HCT116 (cell line): ENCODE measurements at regions not wholly inside any gene's neighbourhood (a gene's known extent, or its start where the extent isn't known, plus 50 kb on each side); places are given as distances from the start of the nearest gene placed in this dataset.

ENCODE experiments used
- ATAC-seq: fragments of 200-7000 bp; cut with Tn5 transposase; 2 replicates; pipeline ENCODE4 v1.9.1; 2020; ENCODE audit warnings: mild to moderate bottlenecking, moderate library complexity
- BruUV-seq: library from RNA; stranded (reverse); fragments of 400-500 nt; replicated peaks from 2 replicates; lab custom pipeline; 2021; lab: Mats Ljungman, UMichigan
- CTCF ChIA-PET: fragments of 300-600 bp; sonication (Branson Sonifier 250); formaldehyde crosslinking; loops from one replicate; lab custom pipeline; 2021; ENCODE audit warnings: antibody characterized with exemption; lab: Charles Lee
- POLR2A ChIA-PET: fragments of 300-600, 350-600 bp; sonication (Branson Sonifier 250); formaldehyde crosslinking; loops from one replicate; lab custom pipeline; 2021; ENCODE audit warnings: antibody characterized with exemption; lab: Charles Lee
- RAD21 ChIA-PET, 2 experiments: fragments of 300-600 bp; sonication (Branson Sonifier 250); formaldehyde crosslinking; loops; one replicate each; lab custom pipeline; 2023; ENCODE audit warnings: low total read pairs in 2 of 2; ENCODE audit not compliant: uncharacterized antibody in 2 of 2, unreplicated experiment in 2 of 2, low non-redundant PET in 1 of 2; lab: Charles Lee
- DNase-seq: peaks from one replicate; pipeline ENCODE4 v3.0.0-alpha.2; 2010; ENCODE audit warnings: low read depth, low spot score
- H2AFZ ChIP-seq: fragments of 200-600 bp; shearing (Covaris generic), sonication (generic); 2 replicates; pipeline ENCODE4 v1.6.1; 2017; ENCODE audit warnings: low read depth, mixed run types, mixed read lengths, antibody characterized with exemption, low read length; ENCODE audit not compliant: poor library complexity, severe bottlenecking
- H3K27ac ChIP-seq: 2 replicates; pipeline ENCODE4 v1.5.1; 2012; ENCODE audit warnings: low read depth, low read length
- H3K27me3 ChIP-seq: fragments of 200-600 bp; sonication (generic); 2 replicates; pipeline ENCODE4 v1.6.1; 2016; ENCODE audit warnings: mixed run types, low read length, mixed read lengths; ENCODE audit not compliant: insufficient read depth
- H3K36me3 ChIP-seq, 2 experiments: fragments of 200-500 bp in 1 of 2; fragments of 200-600 bp in 1 of 2; sonication (Bioruptor generic) in 1 of 2; sonication (generic) in 1 of 2; 2 replicates each; pipeline versions ENCODE4 v1.5.1 to v1.6.1; 2014 to 2016; ENCODE audit warnings: low read length in 2 of 2, inconsistent platforms in 1 of 2, mixed read lengths in 1 of 2, mixed run types in 1 of 2; ENCODE audit not compliant: insufficient read depth in 2 of 2, control insufficient read depth in 1 of 2
- H3K4me1 ChIP-seq, 2 experiments: fragments of 200-600 bp in 1 of 2; sonication (generic) in 1 of 2; 2 replicates each; pipeline versions ENCODE4 v1.5.1 to v1.6.1; 2012 to 2017; ENCODE audit warnings: low read length in 2 of 2, inconsistent platforms in 1 of 2, mild to moderate bottlenecking in 1 of 2, mixed read lengths in 1 of 2, mixed run types in 1 of 2, moderate library complexity in 1 of 2; ENCODE audit not compliant: insufficient read depth in 2 of 2, control insufficient read depth in 1 of 2
- H3K4me2 ChIP-seq: fragments of 200-600 bp; sonication (generic); 2 replicates; pipeline ENCODE4 v1.6.1; 2017; ENCODE audit warnings: mixed run types, low read length, mixed read lengths
- H3K4me3 ChIP-seq, 2 experiments: fragments of 200-600 bp in 1 of 2; sonication (generic) in 1 of 2; replicated peaks in 1 of 2; 2 replicates each; pipeline ENCODE4 v1.5.1; 2011 to 2016; ENCODE audit warnings: low read length in 2 of 2, control low read depth in 1 of 2, low read depth in 1 of 2, mild to moderate bottlenecking in 1 of 2, mixed read lengths in 1 of 2, mixed run types in 1 of 2
- H3K79me2 ChIP-seq: fragments of 200-600 bp; sonication (generic); 2 replicates; pipeline ENCODE4 v1.6.1; 2017; ENCODE audit warnings: mild to moderate bottlenecking, mixed run types, low read length, moderate library complexity, mixed read lengths; ENCODE audit not compliant: insufficient read depth
- H3K9ac ChIP-seq: fragments of 200-600 bp; sonication (generic); 2 replicates; pipeline ENCODE4 v1.6.1; 2016; ENCODE audit warnings: low read length, mixed read lengths
- H3K9me2 ChIP-seq: fragments of 200-600 bp; sonication (generic), shearing (Covaris generic); 2 replicates; pipeline ENCODE4 v1.6.1; 2017; ENCODE audit warnings: mixed run types, mild to moderate bottlenecking, moderate library complexity; ENCODE audit not compliant: insufficient read depth
- H3K9me3 ChIP-seq, 2 experiments: fragments of 200-500 bp in 1 of 2; fragments of 200-600 bp in 1 of 2; sonication (Bioruptor generic) in 1 of 2; sonication (generic) in 1 of 2; 2 replicates each; pipeline ENCODE4 v1.6.1; 2014 to 2017; ENCODE audit warnings: low read length in 2 of 2, mixed read lengths in 2 of 2, inconsistent platforms in 1 of 2, low read depth in 1 of 2, mild to moderate bottlenecking in 1 of 2, mixed run types in 1 of 2, moderate library complexity in 1 of 2; ENCODE audit not compliant: control insufficient read depth in 1 of 2, insufficient read depth in 1 of 2
- H4K20me1 ChIP-seq: fragments of 200-600 bp; sonication (generic), shearing (Covaris generic); 2 replicates; pipeline ENCODE4 v1.6.1; 2017; ENCODE audit warnings: mixed run types, mild to moderate bottlenecking, moderate library complexity; ENCODE audit not compliant: insufficient read depth
- CBX3 ChIP-seq: IDR thresholded peaks from 2 replicates; pipeline ENCODE4 v1.6.1; 2012; ENCODE audit warnings: low read depth
- JUND ChIP-seq: IDR thresholded peaks from 2 replicates; pipeline ENCODE4 v1.6.1; 2012
- POLR2A ChIP-seq: IDR thresholded peaks from 2 replicates; pipeline ENCODE4 v1.7.0; 2011; ENCODE audit warnings: borderline replicate concordance; ENCODE audit not compliant: insufficient read depth, insufficient read length; ENCODE audit errors: extremely low read depth
- POLR2AphosphoS5 ChIP-seq: IDR thresholded peaks from 2 replicates; pipeline ENCODE4 v1.6.1; 2011; ENCODE audit warnings: mild to moderate bottlenecking, low read depth, low read length, moderate library complexity
- RAD21 ChIP-seq: IDR thresholded peaks from 2 replicates; pipeline ENCODE4 v1.6.1; 2012; ENCODE audit warnings: low read depth, mild to moderate bottlenecking
- SP1 ChIP-seq: IDR thresholded peaks from 2 replicates; pipeline ENCODE4 v1.6.1; 2012; ENCODE audit warnings: low read depth
- SRF ChIP-seq: IDR thresholded peaks from 2 replicates; pipeline ENCODE4 v1.6.1; 2012; ENCODE audit warnings: low read depth
- YY1 ChIP-seq: IDR thresholded peaks from 2 replicates; pipeline ENCODE4 v1.6.1; 2011; ENCODE audit warnings: low read length, low read depth, moderate library complexity, mild to moderate bottlenecking; ENCODE audit not compliant: insufficient replicate concordance; ENCODE audit errors: extremely low read depth
- ZFX ChIP-seq: fragments of 450-650 bp; IDR thresholded peaks from 2 replicates; pipeline ENCODE4 v1.6.1; 2017
- intact Hi-C: fragments of 100-400 bp; cut with micrococcal nuclease; formaldehyde crosslinking; loops from 2 replicates; pipeline ENCODE4 v1.10.0; 2022
- TF ChIP-seq, protein P1 (sequence below): IDR thresholded peaks from 2 replicates; pipeline ENCODE4 v1.6.1; 2012; ENCODE audit warnings: low read depth
- TF ChIP-seq, protein P2 (sequence below): IDR thresholded peaks from 2 replicates; pipeline ENCODE4 v1.6.1; 2012
- TF ChIP-seq, protein P3 (sequence below): IDR thresholded peaks from 2 replicates; pipeline ENCODE4 v1.6.1; 2012
- TF ChIP-seq, protein P4 (sequence below): IDR thresholded peaks from 2 replicates; pipeline ENCODE4 v1.6.1; 2011; ENCODE audit warnings: mild to moderate bottlenecking, low read length, moderate library complexity; ENCODE audit not compliant: insufficient replicate concordance; ENCODE audit errors: extremely low read depth
- TF ChIP-seq, protein P5 (sequence below), 3 experiments: fragments of 200-600 bp in 1 of 3; sonication (generic) in 1 of 3; IDR thresholded peaks in 2 of 3; conservative IDR thresholded peaks in 1 of 3; 2 replicates each; pipeline ENCODE4 v1.5.1; 2012 to 2017; ENCODE audit warnings: low read depth in 2 of 3, low read length in 2 of 3, antibody characterized with exemption in 1 of 3, borderline replicate concordance in 1 of 3, control low read depth in 1 of 3, mild to moderate bottlenecking in 1 of 3, mixed read lengths in 1 of 3, mixed run types in 1 of 3, moderate library complexity in 1 of 3; ENCODE audit not compliant: insufficient read depth in 1 of 3

DNA sequence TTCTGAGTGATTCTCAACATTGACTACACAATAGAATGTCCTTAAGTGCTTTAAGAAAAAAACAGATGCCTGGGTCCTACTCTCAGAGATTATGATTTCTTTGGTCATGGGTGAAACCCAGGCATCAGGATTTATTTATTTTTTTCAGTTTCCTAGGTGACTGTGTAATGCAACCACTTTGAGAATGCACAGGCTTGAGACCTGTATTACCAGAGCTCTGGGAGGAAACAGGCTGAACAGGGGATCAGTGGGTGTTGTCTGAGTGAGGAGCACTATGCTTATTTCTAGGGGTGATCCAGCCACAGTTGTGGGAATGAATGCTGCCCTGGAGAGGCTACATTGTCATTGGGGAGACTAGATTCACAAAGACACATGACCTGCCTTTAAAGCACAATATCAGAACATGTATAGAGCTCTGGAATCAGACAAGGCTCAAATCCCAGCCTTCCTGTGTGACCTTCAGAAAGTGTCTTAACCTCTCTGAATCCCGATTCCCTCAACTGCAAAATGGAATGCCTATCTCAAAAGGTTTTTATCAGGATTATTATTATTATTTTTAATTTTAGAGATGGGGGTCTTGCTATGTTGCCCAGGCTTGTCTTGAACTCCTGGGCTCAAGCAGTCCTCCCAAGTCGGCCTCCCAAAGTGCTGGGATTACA lies 61.6 kb upstream of the PRPS1 start:
- no peaks in the 10 kb centered on the region for H3K27me3 ChIP-seq
- no peak overlapping the region for H3K4me3 ChIP-seq
- no peaks in the 10 kb centered on the region for H3K9me3 ChIP-seq
- intact Hi-C loops: no loop called here
- no peaks in the 10 kb centered on the region for H3K79me2 ChIP-seq
- H2AFZ ChIP-seq: no peak overlapping the region
- no peaks in the 10 kb centered on the region for H3K9me2 ChIP-seq
- DNase-seq (no peak), ATAC-seq (no peak; the same call in 1 of the 2 replicates)
- no peaks in the 10 kb centered on the region for H4K20me1 ChIP-seq
- POLR2A ChIA-PET: no interaction called here
- TF ChIP-seq, protein P1, sequence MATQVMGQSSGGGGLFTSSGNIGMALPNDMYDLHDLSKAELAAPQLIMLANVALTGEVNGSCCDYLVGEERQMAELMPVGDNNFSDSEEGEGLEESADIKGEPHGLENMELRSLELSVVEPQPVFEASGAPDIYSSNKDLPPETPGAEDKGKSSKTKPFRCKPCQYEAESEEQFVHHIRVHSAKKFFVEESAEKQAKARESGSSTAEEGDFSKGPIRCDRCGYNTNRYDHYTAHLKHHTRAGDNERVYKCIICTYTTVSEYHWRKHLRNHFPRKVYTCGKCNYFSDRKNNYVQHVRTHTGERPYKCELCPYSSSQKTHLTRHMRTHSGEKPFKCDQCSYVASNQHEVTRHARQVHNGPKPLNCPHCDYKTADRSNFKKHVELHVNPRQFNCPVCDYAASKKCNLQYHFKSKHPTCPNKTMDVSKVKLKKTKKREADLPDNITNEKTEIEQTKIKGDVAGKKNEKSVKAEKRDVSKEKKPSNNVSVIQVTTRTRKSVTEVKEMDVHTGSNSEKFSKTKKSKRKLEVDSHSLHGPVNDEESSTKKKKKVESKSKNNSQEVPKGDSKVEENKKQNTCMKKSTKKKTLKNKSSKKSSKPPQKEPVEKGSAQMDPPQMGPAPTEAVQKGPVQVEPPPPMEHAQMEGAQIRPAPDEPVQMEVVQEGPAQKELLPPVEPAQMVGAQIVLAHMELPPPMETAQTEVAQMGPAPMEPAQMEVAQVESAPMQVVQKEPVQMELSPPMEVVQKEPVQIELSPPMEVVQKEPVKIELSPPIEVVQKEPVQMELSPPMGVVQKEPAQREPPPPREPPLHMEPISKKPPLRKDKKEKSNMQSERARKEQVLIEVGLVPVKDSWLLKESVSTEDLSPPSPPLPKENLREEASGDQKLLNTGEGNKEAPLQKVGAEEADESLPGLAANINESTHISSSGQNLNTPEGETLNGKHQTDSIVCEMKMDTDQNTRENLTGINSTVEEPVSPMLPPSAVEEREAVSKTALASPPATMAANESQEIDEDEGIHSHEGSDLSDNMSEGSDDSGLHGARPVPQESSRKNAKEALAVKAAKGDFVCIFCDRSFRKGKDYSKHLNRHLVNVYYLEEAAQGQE: no peak
- TF ChIP-seq CBX3: no peak
- TF ChIP-seq JUND: no peak
- no peak for TF ChIP-seq ZFX
- no peak for TF ChIP-seq POLR2A
- TF ChIP-seq, protein P2, sequence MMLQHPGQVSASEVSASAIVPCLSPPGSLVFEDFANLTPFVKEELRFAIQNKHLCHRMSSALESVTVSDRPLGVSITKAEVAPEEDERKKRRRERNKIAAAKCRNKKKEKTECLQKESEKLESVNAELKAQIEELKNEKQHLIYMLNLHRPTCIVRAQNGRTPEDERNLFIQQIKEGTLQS: no peak
- no peak for TF ChIP-seq SP1
- TF ChIP-seq, protein P3, sequence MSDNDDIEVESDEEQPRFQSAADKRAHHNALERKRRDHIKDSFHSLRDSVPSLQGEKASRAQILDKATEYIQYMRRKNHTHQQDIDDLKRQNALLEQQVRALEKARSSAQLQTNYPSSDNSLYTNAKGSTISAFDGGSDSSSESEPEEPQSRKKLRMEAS: no peak
- TF ChIP-seq YY1: no peak
- TF ChIP-seq, protein P4, sequence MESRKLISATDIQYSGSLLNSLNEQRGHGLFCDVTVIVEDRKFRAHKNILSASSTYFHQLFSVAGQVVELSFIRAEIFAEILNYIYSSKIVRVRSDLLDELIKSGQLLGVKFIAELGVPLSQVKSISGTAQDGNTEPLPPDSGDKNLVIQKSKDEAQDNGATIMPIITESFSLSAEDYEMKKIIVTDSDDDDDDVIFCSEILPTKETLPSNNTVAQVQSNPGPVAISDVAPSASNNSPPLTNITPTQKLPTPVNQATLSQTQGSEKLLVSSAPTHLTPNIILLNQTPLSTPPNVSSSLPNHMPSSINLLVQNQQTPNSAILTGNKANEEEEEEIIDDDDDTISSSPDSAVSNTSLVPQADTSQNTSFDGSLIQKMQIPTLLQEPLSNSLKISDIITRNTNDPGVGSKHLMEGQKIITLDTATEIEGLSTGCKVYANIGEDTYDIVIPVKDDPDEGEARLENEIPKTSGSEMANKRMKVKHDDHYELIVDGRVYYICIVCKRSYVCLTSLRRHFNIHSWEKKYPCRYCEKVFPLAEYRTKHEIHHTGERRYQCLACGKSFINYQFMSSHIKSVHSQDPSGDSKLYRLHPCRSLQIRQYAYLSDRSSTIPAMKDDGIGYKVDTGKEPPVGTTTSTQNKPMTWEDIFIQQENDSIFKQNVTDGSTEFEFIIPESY: no peak
- TF ChIP-seq SRF: no peak
- TF ChIP-seq, protein P5, sequence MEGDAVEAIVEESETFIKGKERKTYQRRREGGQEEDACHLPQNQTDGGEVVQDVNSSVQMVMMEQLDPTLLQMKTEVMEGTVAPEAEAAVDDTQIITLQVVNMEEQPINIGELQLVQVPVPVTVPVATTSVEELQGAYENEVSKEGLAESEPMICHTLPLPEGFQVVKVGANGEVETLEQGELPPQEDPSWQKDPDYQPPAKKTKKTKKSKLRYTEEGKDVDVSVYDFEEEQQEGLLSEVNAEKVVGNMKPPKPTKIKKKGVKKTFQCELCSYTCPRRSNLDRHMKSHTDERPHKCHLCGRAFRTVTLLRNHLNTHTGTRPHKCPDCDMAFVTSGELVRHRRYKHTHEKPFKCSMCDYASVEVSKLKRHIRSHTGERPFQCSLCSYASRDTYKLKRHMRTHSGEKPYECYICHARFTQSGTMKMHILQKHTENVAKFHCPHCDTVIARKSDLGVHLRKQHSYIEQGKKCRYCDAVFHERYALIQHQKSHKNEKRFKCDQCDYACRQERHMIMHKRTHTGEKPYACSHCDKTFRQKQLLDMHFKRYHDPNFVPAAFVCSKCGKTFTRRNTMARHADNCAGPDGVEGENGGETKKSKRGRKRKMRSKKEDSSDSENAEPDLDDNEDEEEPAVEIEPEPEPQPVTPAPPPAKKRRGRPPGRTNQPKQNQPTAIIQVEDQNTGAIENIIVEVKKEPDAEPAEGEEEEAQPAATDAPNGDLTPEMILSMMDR (IDR thresholded peaks at IDR 0.05 in 2 of 3, conservative IDR thresholded peaks at IDR 0.05 in 1 of 3; ENCODE audit: borderline replicate concordance in 1 of 3, insufficient read depth in 1 of 3, low read depth in 2 of 3, low read length in 2 of 3): no peak
- no peak for TF ChIP-seq POLR2AphosphoS5
- no peak for TF ChIP-seq RAD21
- no peak overlapping the region for H3K27ac ChIP-seq
- RAD21 ChIA-PET: no interaction called here
- H3K4me1 ChIP-seq: peaks cover 3 to 13% of the 10 kb centered on the region in 2 experiments; a peak in 3 of 4 replicates
- H3K9ac ChIP-seq: no peak overlapping the region
- no peak overlapping the region for H3K4me2 ChIP-seq
- CTCF ChIA-PET: no interaction called here
- no peaks in the 10 kb centered on the region for H3K36me3 ChIP-seq
- BruUV-seq: no TSS peak
